Fibroblast of the aortic adventitia (primary cell): ENCODE measurements at regions not wholly inside any gene's neighbourhood (a gene's known extent, or its start where the extent isn't known, plus 50 kb on each side); places are given as distances from the start of the nearest gene placed in this dataset. TPM values are rescaled to one million over a fixed set of nuclear protein-coding genes. Genes with fewer than 3 reads are reported as not detected.

Experiments
- DNase-seq: peaks from one replicate; pipeline ENCODE4 v3.0.0-alpha.2; 2010; ENCODE audit warnings: low read depth
- H3K4me3 ChIP-seq: 2 replicates; pipeline ENCODE4 v1.5.1; 2011; ENCODE audit warnings: low read depth, mild to moderate bottlenecking, control low read depth, low read length, moderate library complexity
- CTCF ChIP-seq: IDR thresholded peaks from 2 replicates; pipeline ENCODE4 v1.5.1; 2011; ENCODE audit warnings: mild to moderate bottlenecking, low read length, control low read depth, inconsistent platforms; ENCODE audit not compliant: insufficient read depth
- small RNA-seq: library from RNA; depleted of rRNA; stranded (forward); fragments of <200 nt; gene quantifications from one replicate; pipeline ENCODE3, GENCODE V24; 2012

- no peak overlapping the region for H3K4me3 ChIP-seq
- TF ChIP-seq CTCF = no peak
- DNase-seq = no peak
These were observed 444.1 kb downstream of the SOX6 start for GRCh38 chr11:15912291-15912690.

GRCh38 chr11:15912825-15913224 lies 443.5 kb downstream of the SOX6 start:
- no peak for DNase-seq
- no peak for TF ChIP-seq CTCF
- H3K4me3 ChIP-seq = no peak overlapping the region

GRCh38 chr11:15913261-15913660 lies 443.1 kb downstream of the SOX6 start:
- no peak for DNase-seq
- peak; percentile 6 for TF ChIP-seq CTCF
- H3K4me3 ChIP-seq = no peak overlapping the region

Small RNAs in the stretch of these regions (small RNA-seq; reads per million reads assigned to genes)
- not detected for gene RF00324
